GM23248 (cell line): ENCODE measurements at regions not wholly inside any gene's neighbourhood (a gene's known extent, or its start where the extent isn't known, plus 50 kb on each side); places are given as distances from the start of the nearest gene placed in this dataset.

Source experiments
- EZH2 ChIP-seq: fragments of 200-600 bp; sonication (generic); IDR thresholded peaks from 2 replicates; pipeline ENCODE4 v1.6.1; 2018; ENCODE audit warnings: antibody characterized with exemption, mild to moderate bottlenecking; ENCODE audit not compliant: insufficient read depth, poor library complexity, severe bottlenecking
- EZH2phosphoT487 ChIP-seq: fragments of 200-600 bp; sonication (generic); IDR thresholded peaks from 2 replicates; pipeline ENCODE4 v1.6.1; 2018; ENCODE audit warnings: antibody characterized with exemption, moderate library complexity, mild to moderate bottlenecking, low read depth; ENCODE audit not compliant: insufficient read depth

DNA sequence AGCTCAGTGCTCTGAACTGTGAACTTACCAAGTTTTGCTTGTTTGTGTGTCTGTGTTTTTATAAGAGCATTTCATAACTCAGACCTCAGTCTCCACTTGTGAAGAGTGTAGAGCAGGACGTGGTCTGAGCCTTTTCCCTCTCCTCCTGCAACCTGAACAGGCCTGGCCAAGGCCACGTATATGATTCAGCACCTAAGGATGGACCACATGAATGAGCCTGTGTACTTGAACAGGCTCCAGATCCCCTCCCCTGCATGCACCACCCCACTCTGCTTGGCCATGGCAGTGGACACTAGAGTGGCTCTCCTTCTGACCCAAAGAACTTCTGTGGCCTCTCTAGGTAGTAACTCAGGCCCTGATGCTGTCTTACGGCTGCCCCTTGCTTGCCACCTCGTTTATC is 125.9 kb upstream of the FSTL4 start:
- TF ChIP-seq EZH2phosphoT487: no peak
- TF ChIP-seq EZH2: no peak
